ENCODE measurements at regions not wholly inside any gene's neighbourhood (a gene's known extent, or its start where the extent isn't known, plus 50 kb on each side); places are given as distances from the start of the nearest gene placed in this dataset.

DNA sequence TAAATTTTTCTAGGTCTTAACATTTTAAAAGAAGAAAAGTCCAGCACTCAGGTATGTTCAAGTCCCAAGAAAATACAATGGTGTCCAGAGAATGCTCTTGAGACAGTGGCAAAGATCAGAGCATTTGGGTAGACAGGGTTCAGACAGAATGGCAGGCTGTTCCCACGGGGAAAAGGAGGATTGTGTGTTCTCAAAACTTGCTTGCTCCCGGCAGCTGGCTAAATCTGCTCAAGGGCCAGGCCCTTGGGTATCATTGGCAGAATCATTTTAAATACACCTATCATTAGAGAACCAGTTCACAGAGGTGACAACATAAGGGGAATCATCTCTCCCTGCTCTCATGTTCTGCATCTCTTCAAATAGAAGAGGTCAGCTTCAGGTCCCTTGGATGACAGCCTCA lies 456.3 kb downstream of the DTHD1 start:
- TF ChIP-seq, protein P1, sequence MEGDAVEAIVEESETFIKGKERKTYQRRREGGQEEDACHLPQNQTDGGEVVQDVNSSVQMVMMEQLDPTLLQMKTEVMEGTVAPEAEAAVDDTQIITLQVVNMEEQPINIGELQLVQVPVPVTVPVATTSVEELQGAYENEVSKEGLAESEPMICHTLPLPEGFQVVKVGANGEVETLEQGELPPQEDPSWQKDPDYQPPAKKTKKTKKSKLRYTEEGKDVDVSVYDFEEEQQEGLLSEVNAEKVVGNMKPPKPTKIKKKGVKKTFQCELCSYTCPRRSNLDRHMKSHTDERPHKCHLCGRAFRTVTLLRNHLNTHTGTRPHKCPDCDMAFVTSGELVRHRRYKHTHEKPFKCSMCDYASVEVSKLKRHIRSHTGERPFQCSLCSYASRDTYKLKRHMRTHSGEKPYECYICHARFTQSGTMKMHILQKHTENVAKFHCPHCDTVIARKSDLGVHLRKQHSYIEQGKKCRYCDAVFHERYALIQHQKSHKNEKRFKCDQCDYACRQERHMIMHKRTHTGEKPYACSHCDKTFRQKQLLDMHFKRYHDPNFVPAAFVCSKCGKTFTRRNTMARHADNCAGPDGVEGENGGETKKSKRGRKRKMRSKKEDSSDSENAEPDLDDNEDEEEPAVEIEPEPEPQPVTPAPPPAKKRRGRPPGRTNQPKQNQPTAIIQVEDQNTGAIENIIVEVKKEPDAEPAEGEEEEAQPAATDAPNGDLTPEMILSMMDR (IDR thresholded peaks at IDR 0.05 in 8 of 11, conservative IDR thresholded peaks at IDR 0.05 in 3 of 11): no peak
- no peak for TF ChIP-seq POLR2AphosphoS5 (IDR thresholded peaks at IDR 0.05)
